ENCODE measurements at regions not wholly inside any gene's neighbourhood (a gene's known extent, or its start where the extent isn't known, plus 50 kb on each side); places are given as distances from the start of the nearest gene placed in this dataset.
"Not testable (repeated sequence)": the region's sequence is repeated elsewhere in the genome, so short reads cannot be mapped to it uniquely, and the experiment has no call there.

- not testable (repeated sequence) for DNase-seq (ENCODE audit: low read depth); H3K4me3 ChIP-seq (ENCODE audit: low read depth, low read length)
These were observed 307.9 kb upstream of the PLGLB1 start for GRCh38 chr2:87329529-87329928.

GRCh38 chr2:87330486-87330885 is 308.8 kb upstream of the PLGLB1 start:
- not testable (repeated sequence) for H3K4me3 ChIP-seq (ENCODE audit: low read depth, low read length); DNase-seq (ENCODE audit: low read depth)

- H3K4me3 ChIP-seq (ENCODE audit: low read depth, low read length); DNase-seq (ENCODE audit: low read depth): not testable (repeated sequence)
These were observed 310.4 kb upstream of the PLGLB1 start for GRCh38 chr2:87331940-87332583.

- DNase-seq (ENCODE audit: low read depth); H3K4me3 ChIP-seq (ENCODE audit: low read depth, low read length): not testable (repeated sequence)
These were observed 313.2 kb upstream of the PLGLB1 start for GRCh38 chr2:87334888-87335287.

GRCh38 chr2:87338998-87339397 is 317.4 kb upstream of the PLGLB1 start:
- not testable (repeated sequence) for DNase-seq (ENCODE audit: low read depth); H3K4me3 ChIP-seq (ENCODE audit: low read depth, low read length)

GRCh38 chr2:87341601-87342014 is 320.0 kb upstream of the PLGLB1 start:
- peak; percentile 53 for DNase-seq (ENCODE audit: low read depth)
- not testable (repeated sequence) for H3K4me3 ChIP-seq (ENCODE audit: low read depth, low read length)
- TF ChIP-seq CTCF (IDR thresholded peaks at IDR 0.05; ENCODE audit: low read depth, low read length): peak; percentile 16

GRCh38 chr2:87342175-87342574 is 320.5 kb upstream of the PLGLB1 start:
- H3K4me3 ChIP-seq (ENCODE audit: low read depth, low read length); DNase-seq (ENCODE audit: low read depth): not testable (repeated sequence)

- not testable (repeated sequence) for H3K4me3 ChIP-seq (ENCODE audit: low read depth, low read length); DNase-seq (ENCODE audit: low read depth)
These were observed 321.7 kb upstream of the PLGLB1 start for GRCh38 chr2:87343347-87343746.

- not testable (repeated sequence) for DNase-seq (ENCODE audit: low read depth); H3K4me3 ChIP-seq (ENCODE audit: low read depth, low read length)
These were observed 323.6 kb upstream of the PLGLB1 start for GRCh38 chr2:87345283-87345682.

GRCh38 chr2:87348556-87348955 is 326.9 kb upstream of the PLGLB1 start:
- DNase-seq (ENCODE audit: low read depth): peak; percentile 22
- H3K4me3 ChIP-seq (ENCODE audit: low read depth, low read length): not testable (repeated sequence)

GRCh38 chr2:87349006-87349405 is 327.4 kb upstream of the PLGLB1 start:
- H3K4me3 ChIP-seq (ENCODE audit: low read depth, low read length): not testable (repeated sequence)
- DNase-seq (ENCODE audit: low read depth): peak; percentile 48

- not testable (repeated sequence) for H3K4me3 ChIP-seq (ENCODE audit: low read depth, low read length); DNase-seq (ENCODE audit: low read depth)
These were observed 330.7 kb upstream of the PLGLB1 start for GRCh38 chr2:87352178-87352934.

GRCh38 chr2:87353408-87353807 is 331.8 kb upstream of the PLGLB1 start:
- not testable (repeated sequence) for DNase-seq (ENCODE audit: low read depth); H3K4me3 ChIP-seq (ENCODE audit: low read depth, low read length)

GRCh38 chr2:87354102-87354501 is 332.5 kb upstream of the PLGLB1 start:
- not testable (repeated sequence) for DNase-seq (ENCODE audit: low read depth); H3K4me3 ChIP-seq (ENCODE audit: low read depth, low read length)

GRCh38 chr2:87360250-87360649 is 338.6 kb upstream of the PLGLB1 start:
- H3K4me3 ChIP-seq (ENCODE audit: low read depth, low read length); DNase-seq (ENCODE audit: low read depth): not testable (repeated sequence)

GRCh38 chr2:87360927-87361326 is 339.3 kb upstream of the PLGLB1 start:
- H3K4me3 ChIP-seq (ENCODE audit: low read depth, low read length); DNase-seq (ENCODE audit: low read depth): not testable (repeated sequence)

- DNase-seq (ENCODE audit: low read depth); H3K4me3 ChIP-seq (ENCODE audit: low read depth, low read length): not testable (repeated sequence)
These were observed 340.2 kb upstream of the PLGLB1 start for GRCh38 chr2:87361805-87362204.

- not testable (repeated sequence) for DNase-seq (ENCODE audit: low read depth); H3K4me3 ChIP-seq (ENCODE audit: low read depth, low read length)
These were observed 342.7 kb upstream of the PLGLB1 start for GRCh38 chr2:87364379-87364778.

- not testable (repeated sequence) for DNase-seq (ENCODE audit: low read depth); H3K4me3 ChIP-seq (ENCODE audit: low read depth, low read length)
These were observed 343.4 kb upstream of the PLGLB1 start for GRCh38 chr2:87365038-87365437.
